Upper lobe of left lung (tissue), 6 donors: ENCODE measurements at regions not wholly inside any gene's neighbourhood (a gene's known extent, or its start where the extent isn't known, plus 50 kb on each side); places are given as distances from the start of the nearest gene placed in this dataset.

Experiments
- ATAC-seq, 2 donors: fragments of 200-7000 bp; cut with Tn5 transposase; one replicate each; pipeline ENCODE4 v1.9.1; 2022; ENCODE audit warnings: mild to moderate bottlenecking in 2 of 2, moderate library complexity in 2 of 2; ENCODE audit not compliant: low FRiP score in 2 of 2
- DNase-seq, 2 donors: peaks; one replicate each; pipeline ENCODE4 v3.0.0-alpha.2; 2019 to 2020
- H3K27ac ChIP-seq, 4 donors: fragments of 200-600 bp; sonication (generic); one replicate each; pipeline ENCODE4 v1.5.1; 2016 to 2019
- H3K27me3 ChIP-seq, 4 donors: fragments of 200-600 bp; sonication (generic); one replicate each; pipeline ENCODE4 v1.5.1; 2017 to 2019
- H3K36me3 ChIP-seq, 4 donors: fragments of 200-600 bp; sonication (generic); one replicate each; pipeline ENCODE4 v1.5.1; 2016 to 2019
- H3K4me1 ChIP-seq, 4 donors: fragments of 200-600 bp; sonication (generic); one replicate each; pipeline ENCODE4 v1.5.1; 2018 to 2019
- H3K4me3 ChIP-seq, 4 donors: fragments of 200-600 bp; sonication (generic); one replicate each; pipeline ENCODE4 v1.5.1; 2017 to 2019; ENCODE audit warnings: mild to moderate bottlenecking in 2 of 4, moderate library complexity in 1 of 4
- H3K9me3 ChIP-seq, 4 donors: fragments of 200-600 bp; sonication (generic); one replicate each; pipeline ENCODE4 v1.5.1; 2018 to 2019
- EP300 ChIP-seq, 4 donors: sonication (generic); formaldehyde crosslinking; IDR thresholded peaks; one replicate each; pipeline ENCODE4 v1.5.1; 2017; ENCODE audit warnings: antibody characterized with exemption in 4 of 4, control low read depth in 2 of 4
- POLR2A ChIP-seq, 4 donors: fragments of 450-650 bp; IDR thresholded peaks; one replicate each; pipeline ENCODE4 v1.5.1; 2016 to 2017; ENCODE audit warnings: antibody characterized with exemption in 4 of 4, mild to moderate bottlenecking in 2 of 4
- POLR2AphosphoS5 ChIP-seq, 2 donors: sonication (generic); formaldehyde crosslinking; IDR thresholded peaks; one replicate each; pipeline ENCODE4 v1.5.1; 2017; ENCODE audit warnings: antibody characterized with exemption in 2 of 2
- WGBS, 2 donors: methylation state at CpG; one replicate each; pipeline ENCODE4 v1.1.5; 2017 to 2018; 5-methylcytosine and 5-hydroxymethylcytosine counted together
- TF ChIP-seq, protein P1 (sequence below), 6 experiments: fragments of 450-650 bp in 4 of 6; fragments of 200-600 bp in 2 of 6; sonication (generic) in 2 of 6; IDR thresholded peaks; one replicate each; pipeline ENCODE4 v1.5.1; 2016 to 2019; ENCODE audit warnings: antibody characterized with exemption in 6 of 6
- donor health status: DM: no; HTN: no; CAD: no; lungs with moderate emphysema.
- donor health status: DM: no; HTN: yes; CAD: no; lungs with severe emphysema.

GRCh38 chr9:103474156-103474555 lies 479.0 kb downstream of the CYLC2 start:
- WGBS, 2 donors = 71 to 86% methylated on average over 1 of the region's 1 CpG
- Histone ChIP-seq H3K4me3 (no peak overlapping the region), H3K27me3 (no peaks in the 10 kb centered on the region), H3K4me1 (no peaks in the 10 kb centered on the region), H3K36me3 (no peaks in the 10 kb centered on the region), H3K9me3 (peaks cover 0 to 3% (median 0%) of the 10 kb centered on the region in 4 donors), H3K27ac (no peak overlapping the region)
- no peak for DNase-seq
- ATAC-seq = no peak
- TF ChIP-seq POLR2AphosphoS5 (IDR thresholded peaks at IDR 0.05) (no peak), EP300 (IDR thresholded peaks at IDR 0.05) (no peak)
- TF ChIP-seq, protein P1, sequence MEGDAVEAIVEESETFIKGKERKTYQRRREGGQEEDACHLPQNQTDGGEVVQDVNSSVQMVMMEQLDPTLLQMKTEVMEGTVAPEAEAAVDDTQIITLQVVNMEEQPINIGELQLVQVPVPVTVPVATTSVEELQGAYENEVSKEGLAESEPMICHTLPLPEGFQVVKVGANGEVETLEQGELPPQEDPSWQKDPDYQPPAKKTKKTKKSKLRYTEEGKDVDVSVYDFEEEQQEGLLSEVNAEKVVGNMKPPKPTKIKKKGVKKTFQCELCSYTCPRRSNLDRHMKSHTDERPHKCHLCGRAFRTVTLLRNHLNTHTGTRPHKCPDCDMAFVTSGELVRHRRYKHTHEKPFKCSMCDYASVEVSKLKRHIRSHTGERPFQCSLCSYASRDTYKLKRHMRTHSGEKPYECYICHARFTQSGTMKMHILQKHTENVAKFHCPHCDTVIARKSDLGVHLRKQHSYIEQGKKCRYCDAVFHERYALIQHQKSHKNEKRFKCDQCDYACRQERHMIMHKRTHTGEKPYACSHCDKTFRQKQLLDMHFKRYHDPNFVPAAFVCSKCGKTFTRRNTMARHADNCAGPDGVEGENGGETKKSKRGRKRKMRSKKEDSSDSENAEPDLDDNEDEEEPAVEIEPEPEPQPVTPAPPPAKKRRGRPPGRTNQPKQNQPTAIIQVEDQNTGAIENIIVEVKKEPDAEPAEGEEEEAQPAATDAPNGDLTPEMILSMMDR (IDR thresholded peaks at IDR 0.05) = no peak

- H3K4me1 ChIP-seq = no peaks in the 10 kb centered on the region
- no peak overlapping the region for H3K27ac ChIP-seq
- no peaks in the 10 kb centered on the region for H3K36me3 ChIP-seq
- H3K4me3 ChIP-seq = no peak overlapping the region
- DNase-seq (peak in 1 of 2 donors; percentile 67), ATAC-seq (peak in 1 of 2 donors; percentile 37)
- peaks cover 0 to 10% (median 0%) of the 10 kb centered on the region in 4 donors for H3K9me3 ChIP-seq
- WGBS, 2 donors = 93 to 94% methylated on average over 20 to 23 of the region's 29 CpGs
- TF ChIP-seq, protein P1 (IDR thresholded peaks at IDR 0.05) = no peak
- TF ChIP-seq EP300 (IDR thresholded peaks at IDR 0.05) (no peak), POLR2AphosphoS5 (IDR thresholded peaks at IDR 0.05) (no peak), POLR2A (IDR thresholded peaks at IDR 0.05) (no peak)
- no peaks in the 10 kb centered on the region for H3K27me3 ChIP-seq
These were observed 488.5 kb downstream of the CYLC2 start for GRCh38 chr9:103483471-103484096.

DNA sequence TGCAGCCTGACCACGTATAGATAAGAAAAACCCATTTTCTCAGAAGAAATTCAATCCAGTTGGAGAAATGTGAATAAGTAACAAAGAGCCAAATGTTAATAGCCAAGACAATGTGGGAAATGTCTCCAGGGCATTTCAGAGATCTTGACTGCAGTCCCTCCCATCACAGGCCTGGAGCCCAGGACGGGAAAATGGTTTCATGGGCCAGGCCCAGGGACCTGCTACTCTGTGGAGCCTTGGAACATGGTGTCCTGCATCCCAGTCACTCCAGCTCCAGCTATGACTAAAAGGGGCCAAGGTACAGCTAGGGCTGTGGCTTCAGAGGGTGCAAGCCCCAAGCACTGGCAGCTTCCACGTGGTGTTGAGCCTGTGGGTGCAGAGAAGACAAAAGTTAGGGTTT lies 490.0 kb downstream of the CYLC2 start:
- no peak for TF ChIP-seq POLR2A (IDR thresholded peaks at IDR 0.05)
- TF ChIP-seq EP300 (IDR thresholded peaks at IDR 0.05) = no peak
- no peak for TF ChIP-seq POLR2AphosphoS5 (IDR thresholded peaks at IDR 0.05)
- TF ChIP-seq, protein P1 (IDR thresholded peaks at IDR 0.05) = no peak
- DNase-seq = no peak
- WGBS, 2 donors = 54 to 70% methylated on average over 3 of the region's 3 CpGs

GRCh38 chr9:103514767-103515166 lies 519.6 kb downstream of the CYLC2 start:
- DNase-seq = peak in 1 of 2 donors; percentile 22
- ATAC-seq = no peak
- no peak for TF ChIP-seq EP300 (IDR thresholded peaks at IDR 0.05)
- no peak for TF ChIP-seq POLR2A (IDR thresholded peaks at IDR 0.05)
- no peak for TF ChIP-seq POLR2AphosphoS5 (IDR thresholded peaks at IDR 0.05)
- TF ChIP-seq, protein P1 (IDR thresholded peaks at IDR 0.05) = no peak
- H3K9me3 ChIP-seq = no peaks in the 10 kb centered on the region
- H3K27ac ChIP-seq = no peak overlapping the region
- no peaks in the 10 kb centered on the region for H3K4me1 ChIP-seq
- H3K36me3 ChIP-seq = no peaks in the 10 kb centered on the region
- H3K27me3 ChIP-seq = no peaks in the 10 kb centered on the region
- H3K4me3 ChIP-seq = no peak overlapping the region
- 93 to 98% methylated on average over 7 to 9 of the region's 9 CpGs for whole genome bisulfite sequencing, 2 donors

More for the DNA sequence above, 490.0 kb downstream of the CYLC2 start:
- no peak overlapping the region for H3K4me3 ChIP-seq
- H3K4me1 ChIP-seq = no peaks in the 10 kb centered on the region
- peaks cover 0 to 10% (median 0%) of the 10 kb centered on the region in 4 donors for H3K9me3 ChIP-seq
- no peaks in the 10 kb centered on the region for H3K27me3 ChIP-seq
- no peaks in the 10 kb centered on the region for H3K36me3 ChIP-seq
- no peak overlapping the region for H3K27ac ChIP-seq
- ATAC-seq = no peak

DNA sequence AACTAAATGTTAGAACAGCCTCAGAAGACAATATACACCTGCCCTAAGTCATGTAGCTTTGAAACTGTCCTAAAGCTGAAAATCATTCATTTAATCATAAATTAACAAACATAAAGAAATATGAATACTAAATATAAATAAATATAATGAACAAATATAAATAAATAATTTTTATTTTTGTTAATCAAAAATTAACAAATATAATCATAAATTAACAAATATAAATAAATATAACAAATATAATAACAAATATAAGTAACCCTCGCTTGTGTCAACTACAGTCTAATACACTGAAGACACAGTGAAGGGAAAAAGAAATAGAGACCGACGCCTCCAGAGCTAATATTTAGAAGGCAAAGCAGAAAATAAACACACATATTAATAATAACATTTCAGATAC lies 527.3 kb downstream of the CYLC2 start:
- no peaks in the 10 kb centered on the region for H3K27me3 ChIP-seq
- H3K36me3 ChIP-seq = no peaks in the 10 kb centered on the region
- H3K27ac ChIP-seq = no peak overlapping the region
- DNase-seq = no peak
- no peak overlapping the region for H3K4me3 ChIP-seq
- WGBS, 2 donors = 92 to 95% methylated on average over 3 of the region's 3 CpGs
- TF ChIP-seq POLR2A (IDR thresholded peaks at IDR 0.05) = no peak
- H3K4me1 ChIP-seq = no peaks in the 10 kb centered on the region
- H3K9me3 ChIP-seq = no peaks in the 10 kb centered on the region
- ATAC-seq = no peak
